Peyer's patch (tissue), 4 donors: ENCODE measurements at regions not wholly inside any gene's neighbourhood (a gene's known extent, or its start where the extent isn't known, plus 50 kb on each side); places are given as distances from the start of the nearest gene placed in this dataset.

ENCODE experiments used
- DNase-seq, 3 donors: peaks; one replicate each; pipeline ENCODE4 v3.0.0-alpha.2; 2017 to 2019
- H3K27ac ChIP-seq, 4 donors: fragments of 200-600 bp; sonication (generic); one replicate each; pipeline ENCODE4 v1.5.1; 2016 to 2019
- H3K27me3 ChIP-seq, 2 donors: fragments of 200-600 bp; sonication (generic); one replicate each; pipeline ENCODE4 v1.5.1; 2019
- H3K36me3 ChIP-seq, 3 donors: fragments of 200-600 bp; sonication (generic); one replicate each; pipeline ENCODE4 v1.5.1; 2016 to 2019
- H3K4me1 ChIP-seq, 4 donors: fragments of 200-600 bp; sonication (generic); one replicate each; pipeline ENCODE4 v1.5.1; 2016 to 2019
- H3K4me3 ChIP-seq, 4 donors: fragments of 200-600 bp; sonication (generic); 1 replicate in 3 of 4; 2 replicates in 1 of 4; pipeline ENCODE4 v1.5.1; 2016 to 2019; ENCODE audit warnings: mild to moderate bottlenecking in 1 of 4
- H3K9me3 ChIP-seq, 4 donors: fragments of 200-600 bp; sonication (generic); one replicate each; pipeline ENCODE4 v1.5.1; 2016 to 2019; ENCODE audit warnings: mild to moderate bottlenecking in 1 of 4
- POLR2A ChIP-seq, 2 donors: fragments of 450-650 bp; IDR thresholded peaks; one replicate each; pipeline ENCODE4 v1.5.1; 2017; ENCODE audit warnings: antibody characterized with exemption in 2 of 2, mild to moderate bottlenecking in 2 of 2, moderate library complexity in 2 of 2
- TF ChIP-seq, protein P1 (sequence below), 6 experiments: fragments of 450-650 bp in 4 of 6; fragments of 200-600 bp in 2 of 6; sonication (generic) in 1 of 6; IDR thresholded peaks; one replicate each; pipeline ENCODE4 v1.5.1; 2017 to 2019; ENCODE audit warnings: antibody characterized with exemption in 6 of 6, mild to moderate bottlenecking in 3 of 6, moderate library complexity in 1 of 6

DNA sequence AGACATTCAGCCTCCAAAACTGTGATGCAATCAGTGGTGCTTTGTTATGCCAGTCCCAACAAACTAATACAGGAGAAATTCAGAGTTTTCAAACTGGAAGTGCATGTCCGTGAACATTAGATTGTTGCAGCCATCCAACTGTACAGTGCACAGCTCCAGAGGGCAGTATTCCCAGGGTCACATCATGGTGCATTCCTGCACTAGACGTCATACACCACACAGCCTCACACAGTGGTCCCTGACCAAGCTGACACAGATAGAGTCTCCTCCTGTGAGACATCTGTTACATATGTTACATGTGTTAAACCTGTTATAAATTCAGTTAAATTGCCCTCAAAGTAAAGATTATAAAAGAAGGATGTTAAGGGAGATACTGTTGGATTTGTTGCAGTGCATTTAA, 209.0 kb downstream of the LRRN1 start:
- DNase-seq = no peak
- H3K9me3 ChIP-seq = no peaks in the 10 kb centered on the region
- no peak overlapping the region for H3K4me3 ChIP-seq
- H3K27ac ChIP-seq = no peak overlapping the region
- no peak for TF ChIP-seq POLR2A (IDR thresholded peaks at IDR 0.05)
- TF ChIP-seq, protein P1, sequence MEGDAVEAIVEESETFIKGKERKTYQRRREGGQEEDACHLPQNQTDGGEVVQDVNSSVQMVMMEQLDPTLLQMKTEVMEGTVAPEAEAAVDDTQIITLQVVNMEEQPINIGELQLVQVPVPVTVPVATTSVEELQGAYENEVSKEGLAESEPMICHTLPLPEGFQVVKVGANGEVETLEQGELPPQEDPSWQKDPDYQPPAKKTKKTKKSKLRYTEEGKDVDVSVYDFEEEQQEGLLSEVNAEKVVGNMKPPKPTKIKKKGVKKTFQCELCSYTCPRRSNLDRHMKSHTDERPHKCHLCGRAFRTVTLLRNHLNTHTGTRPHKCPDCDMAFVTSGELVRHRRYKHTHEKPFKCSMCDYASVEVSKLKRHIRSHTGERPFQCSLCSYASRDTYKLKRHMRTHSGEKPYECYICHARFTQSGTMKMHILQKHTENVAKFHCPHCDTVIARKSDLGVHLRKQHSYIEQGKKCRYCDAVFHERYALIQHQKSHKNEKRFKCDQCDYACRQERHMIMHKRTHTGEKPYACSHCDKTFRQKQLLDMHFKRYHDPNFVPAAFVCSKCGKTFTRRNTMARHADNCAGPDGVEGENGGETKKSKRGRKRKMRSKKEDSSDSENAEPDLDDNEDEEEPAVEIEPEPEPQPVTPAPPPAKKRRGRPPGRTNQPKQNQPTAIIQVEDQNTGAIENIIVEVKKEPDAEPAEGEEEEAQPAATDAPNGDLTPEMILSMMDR (IDR thresholded peaks at IDR 0.05) = no peak
- H3K27me3 ChIP-seq = no peaks in the 10 kb centered on the region
- H3K36me3 ChIP-seq = no peaks in the 10 kb centered on the region
- no peaks in the 10 kb centered on the region for H3K4me1 ChIP-seq

DNA sequence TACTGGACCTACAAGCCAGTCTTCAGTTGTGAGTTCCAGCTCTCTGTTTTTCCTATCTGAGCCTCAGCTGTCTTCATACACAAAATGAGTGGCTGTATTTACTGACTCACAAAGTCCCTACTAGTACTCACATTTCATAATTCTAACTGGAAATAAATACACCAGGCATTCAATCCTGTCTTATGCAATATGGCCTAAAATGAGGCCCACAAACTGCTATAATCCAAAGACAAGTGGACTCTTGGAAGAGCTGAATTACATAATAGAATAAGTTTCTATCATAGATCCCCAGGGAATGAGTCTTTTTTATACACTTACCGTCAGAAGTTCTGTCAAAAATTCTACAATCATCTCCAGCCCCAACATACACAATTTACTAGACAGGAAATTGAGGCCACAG, 211.9 kb downstream of the LRRN1 start:
- no peak overlapping the region for H3K4me3 ChIP-seq
- H3K9me3 ChIP-seq = no peaks in the 10 kb centered on the region
- no peaks in the 10 kb centered on the region for H3K36me3 ChIP-seq
- no peaks in the 10 kb centered on the region for H3K4me1 ChIP-seq
- DNase-seq = no peak
- no peak for TF ChIP-seq POLR2A (IDR thresholded peaks at IDR 0.05)
- TF ChIP-seq, protein P1 (IDR thresholded peaks at IDR 0.05) = no peak
- no peaks in the 10 kb centered on the region for H3K27me3 ChIP-seq
- H3K27ac ChIP-seq = no peak overlapping the region

DNA sequence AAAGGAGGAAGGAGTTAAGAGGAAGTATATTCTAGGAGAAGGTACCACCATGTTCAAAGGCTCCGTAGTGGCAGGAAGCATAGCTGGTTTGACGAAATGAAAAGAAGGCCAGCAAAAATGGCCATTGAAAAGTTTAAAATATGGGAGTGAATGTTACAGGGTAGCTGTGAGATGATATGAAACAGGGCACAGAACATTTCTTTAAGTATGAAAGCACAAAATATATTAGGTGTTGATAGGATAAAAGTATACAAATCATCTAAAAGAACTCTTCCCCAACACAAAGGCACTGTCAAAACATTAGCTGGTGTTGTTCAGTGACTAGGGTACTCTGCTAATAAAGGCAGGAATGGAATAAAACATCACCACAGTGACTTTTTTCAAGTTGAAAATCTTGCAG, 216.2 kb downstream of the LRRN1 start:
- H3K4me3 ChIP-seq = no peak overlapping the region
- peaks cover 0 to 3% (median 0%) of the 10 kb centered on the region in 4 donors for H3K9me3 ChIP-seq
- no peaks in the 10 kb centered on the region for H3K36me3 ChIP-seq
- no peak overlapping the region for H3K27ac ChIP-seq
- TF ChIP-seq, protein P1 (IDR thresholded peaks at IDR 0.05) = no peak
- TF ChIP-seq POLR2A (IDR thresholded peaks at IDR 0.05) = no peak
- no peaks in the 10 kb centered on the region for H3K4me1 ChIP-seq
- no peaks in the 10 kb centered on the region for H3K27me3 ChIP-seq
- no peak for DNase-seq

DNA sequence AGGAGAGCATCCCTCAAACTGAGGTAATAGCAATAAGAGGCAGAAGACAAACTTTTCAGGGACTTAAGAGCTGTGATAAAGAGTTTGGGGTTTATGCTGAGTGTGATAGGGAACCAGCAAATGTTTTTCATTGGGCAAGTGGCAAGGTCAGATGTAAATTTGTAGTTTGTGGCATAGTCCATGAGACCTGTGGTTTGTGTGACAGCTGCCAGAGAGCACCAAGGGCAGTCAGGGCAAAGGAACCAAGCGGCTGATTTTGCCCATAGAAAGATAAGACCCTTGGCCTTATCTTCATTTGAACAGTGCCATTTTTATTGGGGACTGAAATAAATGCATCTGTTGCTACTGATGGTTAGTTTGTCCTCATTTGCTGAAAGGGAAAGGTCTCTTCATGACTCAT, 220.3 kb downstream of the LRRN1 start:
- Histone ChIP-seq H3K4me3 (no peak overlapping the region), H3K4me1 (no peaks in the 10 kb centered on the region), H3K27me3 (no peaks in the 10 kb centered on the region), H3K27ac (no peak overlapping the region), H3K9me3 (peaks cover 0 to 3% (median 0%) of the 10 kb centered on the region in 4 donors), H3K36me3 (no peaks in the 10 kb centered on the region)
- TF ChIP-seq POLR2A (IDR thresholded peaks at IDR 0.05) = no peak
- TF ChIP-seq, protein P1 (IDR thresholded peaks at IDR 0.05) = no peak
- no peak for DNase-seq

DNA sequence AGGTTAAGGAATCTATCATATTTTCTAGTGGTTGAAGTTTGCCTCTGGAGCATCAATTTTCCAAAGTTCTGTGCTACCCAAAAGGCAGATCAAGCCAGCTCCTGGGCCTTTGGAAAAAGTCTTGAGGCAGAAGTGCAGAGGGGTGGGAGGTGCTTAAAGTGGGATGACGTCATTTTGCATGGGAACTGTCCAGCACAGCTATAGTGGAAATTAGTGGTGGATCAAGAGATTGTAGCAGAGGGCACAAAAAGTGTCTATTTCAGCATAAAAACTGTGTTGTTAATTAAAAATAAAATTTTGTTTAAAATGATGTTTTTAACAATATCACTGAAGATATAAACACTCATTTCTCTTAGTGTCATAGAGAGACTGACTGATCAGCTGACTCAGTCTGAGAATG, 221.9 kb downstream of the LRRN1 start:
- H3K27me3 ChIP-seq = no peaks in the 10 kb centered on the region
- DNase-seq = no peak
- H3K36me3 ChIP-seq = no peaks in the 10 kb centered on the region
- no peak overlapping the region for H3K4me3 ChIP-seq
- no peak overlapping the region for H3K27ac ChIP-seq
- H3K9me3 ChIP-seq = peaks cover 0 to 3% (median 0%) of the 10 kb centered on the region in 4 donors
- TF ChIP-seq, protein P1 (IDR thresholded peaks at IDR 0.05) = no peak
- no peak for TF ChIP-seq POLR2A (IDR thresholded peaks at IDR 0.05)
- H3K4me1 ChIP-seq = no peaks in the 10 kb centered on the region

DNA sequence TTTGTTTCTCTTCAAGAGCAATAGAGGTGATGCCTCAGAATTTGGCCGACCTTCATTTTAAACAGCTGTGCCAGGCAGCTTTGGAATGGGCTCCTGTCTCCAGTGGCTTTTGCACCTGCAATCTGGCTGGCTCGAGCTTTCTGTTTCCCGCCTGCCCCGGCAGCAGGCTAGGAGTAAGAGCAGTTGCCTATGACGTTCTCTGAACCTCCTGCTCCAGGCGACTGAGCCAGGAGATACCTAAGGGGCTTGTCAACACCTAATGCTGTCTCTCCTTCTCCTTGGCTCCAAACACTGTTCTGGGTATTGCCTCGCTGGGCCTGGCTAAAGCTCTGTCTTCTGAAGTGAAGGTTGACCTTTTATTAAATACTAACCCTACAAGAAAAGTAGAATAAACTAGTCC, 229.9 kb downstream of the LRRN1 start:
- H3K4me1 ChIP-seq = no peaks in the 10 kb centered on the region
- no peak overlapping the region for H3K4me3 ChIP-seq
- no peaks in the 10 kb centered on the region for H3K27me3 ChIP-seq
- no peaks in the 10 kb centered on the region for H3K9me3 ChIP-seq
- no peak for DNase-seq
- H3K36me3 ChIP-seq = no peaks in the 10 kb centered on the region
- no peak overlapping the region for H3K27ac ChIP-seq
- TF ChIP-seq POLR2A (IDR thresholded peaks at IDR 0.05) = no peak
- TF ChIP-seq, protein P1 (IDR thresholded peaks at IDR 0.05) = no peak
